Brain microvascular endothelial cell (primary cell): ENCODE measurements at regions not wholly inside any gene's neighbourhood (a gene's known extent, or its start where the extent isn't known, plus 50 kb on each side); places are given as distances from the start of the nearest gene placed in this dataset.

Source experiments
- DNase-seq: peaks from one replicate; pipeline ENCODE4 v3.0.0-alpha.2; 2020
- H3K27ac ChIP-seq: fragments of 250-450 bp; sonication (Bioruptor Pico); 2 replicates; pipeline ENCODE4 v1.5.1; 2020; ENCODE audit warnings: mild to moderate bottlenecking, moderate library complexity
- H3K27me3 ChIP-seq: fragments of 250-450 bp; sonication (Bioruptor Pico); replicated peaks from 2 replicates; pipeline ENCODE4 v1.5.1; 2020; ENCODE audit warnings: mild to moderate bottlenecking
- H3K36me3 ChIP-seq: fragments of 250-450 bp; sonication (Bioruptor Pico); replicated peaks from 2 replicates; pipeline ENCODE4 v1.5.1; 2020; ENCODE audit warnings: mild to moderate bottlenecking
- H3K4me3 ChIP-seq: 2 replicates; pipeline ENCODE4 v1.5.1; 2011; ENCODE audit warnings: low read depth, mild to moderate bottlenecking, control low read depth, low read length, moderate library complexity
- in situ Hi-C: cut with HindIII; loops from 2 replicates; pipeline ENCODE4 v1.10.0; 2017; ENCODE audit warnings: low sequenced_read_pairs, low pct_ligation_motif_present
- TF ChIP-seq, protein P1 (sequence below): IDR thresholded peaks from 2 replicates; pipeline ENCODE4 v1.5.1; 2011; ENCODE audit warnings: low read depth, mild to moderate bottlenecking, moderate library complexity, low read length, control low read depth, inconsistent platforms; ENCODE audit errors: missing control alignments

DNA sequence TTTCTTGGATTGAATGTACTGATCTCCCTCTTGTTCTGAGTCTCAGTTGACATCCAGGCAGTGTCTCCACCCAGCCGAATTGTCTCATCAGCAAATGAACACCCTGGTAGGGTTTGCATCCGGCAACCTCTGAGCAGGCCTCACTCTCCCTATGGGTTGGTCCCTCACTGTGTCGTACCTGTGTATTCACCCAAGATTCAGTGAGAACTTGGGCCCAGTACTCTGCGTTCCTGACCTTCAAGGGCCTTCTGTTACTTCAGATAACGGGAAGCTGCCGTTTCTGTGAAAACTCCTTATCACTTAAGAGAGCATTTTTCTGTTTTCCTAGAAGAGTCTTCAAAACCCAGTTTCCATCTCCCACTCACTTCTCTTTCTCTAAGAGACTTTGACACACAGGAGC lies 915.6 kb downstream of the TBC1D22A start:
- Histone ChIP-seq H3K27me3 (no peaks in the 10 kb centered on the region), H3K4me3 (no peak overlapping the region), H3K36me3 (no peaks in the 10 kb centered on the region), H3K27ac (no peak overlapping the region)
- DNase-seq = no peak
- in situ Hi-C loops = no loop called here
- TF ChIP-seq, protein P1, sequence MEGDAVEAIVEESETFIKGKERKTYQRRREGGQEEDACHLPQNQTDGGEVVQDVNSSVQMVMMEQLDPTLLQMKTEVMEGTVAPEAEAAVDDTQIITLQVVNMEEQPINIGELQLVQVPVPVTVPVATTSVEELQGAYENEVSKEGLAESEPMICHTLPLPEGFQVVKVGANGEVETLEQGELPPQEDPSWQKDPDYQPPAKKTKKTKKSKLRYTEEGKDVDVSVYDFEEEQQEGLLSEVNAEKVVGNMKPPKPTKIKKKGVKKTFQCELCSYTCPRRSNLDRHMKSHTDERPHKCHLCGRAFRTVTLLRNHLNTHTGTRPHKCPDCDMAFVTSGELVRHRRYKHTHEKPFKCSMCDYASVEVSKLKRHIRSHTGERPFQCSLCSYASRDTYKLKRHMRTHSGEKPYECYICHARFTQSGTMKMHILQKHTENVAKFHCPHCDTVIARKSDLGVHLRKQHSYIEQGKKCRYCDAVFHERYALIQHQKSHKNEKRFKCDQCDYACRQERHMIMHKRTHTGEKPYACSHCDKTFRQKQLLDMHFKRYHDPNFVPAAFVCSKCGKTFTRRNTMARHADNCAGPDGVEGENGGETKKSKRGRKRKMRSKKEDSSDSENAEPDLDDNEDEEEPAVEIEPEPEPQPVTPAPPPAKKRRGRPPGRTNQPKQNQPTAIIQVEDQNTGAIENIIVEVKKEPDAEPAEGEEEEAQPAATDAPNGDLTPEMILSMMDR = no peak

- TF ChIP-seq, protein P1 = no peak
- no peak overlapping the region for H3K27ac ChIP-seq
- no peak for DNase-seq
- H3K4me3 ChIP-seq = no peak overlapping the region
- in situ Hi-C loops = no loop called here
- no peaks in the 10 kb centered on the region for H3K36me3 ChIP-seq
- no peaks in the 10 kb centered on the region for H3K27me3 ChIP-seq
These were observed 914.2 kb downstream of the TBC1D22A start for GRCh38 chr22:47676685-47677084.

DNA sequence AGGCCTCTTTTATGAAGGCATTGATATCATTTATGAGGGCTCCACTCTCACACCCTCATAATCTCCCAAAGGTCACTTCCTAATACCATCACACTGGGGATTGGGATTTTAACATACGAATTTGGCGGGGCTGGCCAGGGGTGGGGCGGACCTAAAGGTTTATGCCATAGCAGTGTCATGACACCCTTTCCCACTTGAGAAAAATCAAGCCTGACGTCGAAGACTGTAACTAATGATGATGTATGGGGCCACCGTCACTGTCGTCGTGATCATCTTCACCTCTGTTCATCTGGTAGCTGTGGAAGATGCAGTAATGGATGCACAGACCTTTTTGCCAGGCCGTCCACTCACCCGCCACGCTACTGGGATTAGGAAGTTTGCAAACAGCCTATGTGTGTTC lies 912.1 kb downstream of the TBC1D22A start:
- Histone ChIP-seq H3K27me3 (no peaks in the 10 kb centered on the region), H3K36me3 (no peaks in the 10 kb centered on the region), H3K27ac (no peak overlapping the region), H3K4me3 (no peak overlapping the region)
- TF ChIP-seq, protein P1 = no peak
- in situ Hi-C loops = no loop called here
- no peak for DNase-seq

DNA sequence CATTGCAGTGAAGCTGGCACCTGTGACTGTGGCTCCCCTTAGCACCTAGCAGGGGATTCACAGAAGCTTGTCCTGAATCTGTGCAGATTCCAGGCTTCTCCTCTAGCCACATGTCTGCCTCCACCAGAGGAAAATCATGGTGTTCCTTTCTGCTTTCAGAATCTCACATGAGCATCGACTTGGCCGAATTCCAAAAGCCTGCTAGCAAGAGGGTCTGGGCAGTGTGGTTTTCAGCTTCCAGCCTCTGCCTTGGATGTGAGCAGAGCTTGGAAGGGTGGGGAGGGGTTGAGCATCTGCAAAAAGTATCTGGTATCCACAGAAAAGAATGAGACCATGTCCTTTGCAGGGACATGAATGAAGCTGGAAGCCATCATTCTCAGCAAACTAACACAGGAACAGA lies 911.1 kb downstream of the TBC1D22A start:
- TF ChIP-seq, protein P1 = no peak
- Histone ChIP-seq H3K27me3 (no peaks in the 10 kb centered on the region), H3K36me3 (no peaks in the 10 kb centered on the region), H3K27ac (no peak overlapping the region), H3K4me3 (no peak overlapping the region)
- in situ Hi-C loops = no loop called here
- no peak for DNase-seq

- Histone ChIP-seq H3K4me3 (no peak overlapping the region), H3K27ac (no peak overlapping the region), H3K36me3 (no peaks in the 10 kb centered on the region), H3K27me3 (no peaks in the 10 kb centered on the region)
- TF ChIP-seq, protein P1 = no peak
- in situ Hi-C loops = no loop called here
- DNase-seq = no peak
These were observed 910.1 kb downstream of the TBC1D22A start for GRCh38 chr22:47672526-47672925.

DNA sequence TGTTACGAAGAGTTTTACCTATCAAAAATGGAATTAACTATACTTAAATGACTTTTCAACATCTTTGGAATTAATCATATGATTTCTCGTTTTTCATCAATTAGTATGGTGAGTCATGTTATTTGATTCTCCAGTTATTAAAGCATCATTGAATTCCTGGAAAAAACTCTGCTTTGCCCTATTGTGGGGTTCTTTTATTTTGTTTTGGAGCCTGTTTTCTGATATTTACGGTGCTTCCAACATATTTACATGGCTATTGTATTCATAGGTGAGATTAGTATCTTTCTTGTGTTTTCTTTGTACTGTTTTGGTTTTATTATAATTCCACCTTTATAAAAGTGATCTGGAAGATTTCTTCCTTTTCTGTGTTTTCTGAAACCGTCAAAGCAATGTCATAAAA lies 902.7 kb downstream of the TBC1D22A start:
- in situ Hi-C loops = no loop called here
- TF ChIP-seq, protein P1 = no peak
- H3K27ac ChIP-seq = no peak overlapping the region
- H3K4me3 ChIP-seq = no peak overlapping the region
- no peak for DNase-seq
- no peaks in the 10 kb centered on the region for H3K27me3 ChIP-seq
- H3K36me3 ChIP-seq = no peaks in the 10 kb centered on the region
